Testis (tissue), 2 donors: ENCODE measurements at regions not wholly inside any gene's neighbourhood (a gene's known extent, or its start where the extent isn't known, plus 50 kb on each side); places are given as distances from the start of the nearest gene placed in this dataset.

ENCODE experiments used
- DNase-seq: peaks from one replicate; pipeline ENCODE4 v3.0.0-alpha.2; 2019
- H3K27ac ChIP-seq, 2 donors: fragments of 200-600 bp; sonication (generic); one replicate each; pipeline ENCODE4 v1.5.1; 2019
- H3K27me3 ChIP-seq: fragments of 200-600 bp; sonication (generic); one replicate; pipeline ENCODE4 v1.5.1; 2019
- H3K36me3 ChIP-seq: fragments of 200-600 bp; sonication (generic); one replicate; pipeline ENCODE4 v1.5.1; 2017; ENCODE audit warnings: low read depth; ENCODE audit errors: missing control alignments
- H3K4me1 ChIP-seq: fragments of 200-600 bp; sonication (generic); one replicate; pipeline ENCODE4 v1.5.1; 2019
- H3K4me3 ChIP-seq, 2 donors: fragments of 200-600 bp; sonication (generic); one replicate each; pipeline ENCODE4 v1.5.1; 2017 to 2019
- H3K9me3 ChIP-seq: fragments of 200-600 bp; sonication (generic); one replicate; pipeline ENCODE4 v1.5.1; 2017
- CTCF ChIP-seq, 3 experiments: fragments of 450-650 bp in 2 of 3; fragments of 200-600 bp in 1 of 3; sonication (generic) in 1 of 3; IDR thresholded peaks; one replicate each; pipeline ENCODE4 v1.5.1; 2016 to 2019; ENCODE audit warnings: antibody characterized with exemption in 3 of 3, mild to moderate bottlenecking in 2 of 3, moderate library complexity in 1 of 3
- POLR2A ChIP-seq: fragments of 450-650 bp; IDR thresholded peaks from one replicate; pipeline ENCODE4 v1.6.1; 2017; ENCODE audit warnings: antibody characterized with exemption, mild to moderate bottlenecking, moderate library complexity
- WGBS, 2 donors: methylation state at CpG; one replicate each; pipeline ENCODE4 v1.1.5; 2018; 5-methylcytosine and 5-hydroxymethylcytosine counted together
- intact Hi-C: fragments of 100-400 bp; cut with DNase I; formaldehyde crosslinking; loops from one replicate; pipeline ENCODE4 v1.15.1; 2023; ENCODE audit warnings: low total_unique reads

- Histone ChIP-seq H3K27me3 (no peaks in the 10 kb centered on the region), H3K4me3 (no peak overlapping the region), H3K36me3 (no peaks in the 10 kb centered on the region), H3K9me3 (no peaks in the 10 kb centered on the region), H3K4me1 (peaks cover 6% of the 10 kb centered on the region), H3K27ac (no peak overlapping the region)
- DNase-seq: no peak
- 84% methylated on average over 7 to 15 of the region's 15 CpGs for WGBS, 2 donors
- intact Hi-C loops: no loop called here
- no peak for TF ChIP-seq CTCF (IDR thresholded peaks at IDR 0.05)
- TF ChIP-seq POLR2A: no peak
These were observed 148.1 kb upstream of the C14orf180 start for GRCh38 chr14:104431351-104431928.

GRCh38 chr14:104431929-104432541 lies 147.5 kb upstream of the C14orf180 start:
- H3K9me3 ChIP-seq: no peaks in the 10 kb centered on the region
- no peaks in the 10 kb centered on the region for H3K36me3 ChIP-seq
- no peak for TF ChIP-seq CTCF (IDR thresholded peaks at IDR 0.05)
- H3K27ac ChIP-seq: no peak overlapping the region
- no peaks in the 10 kb centered on the region for H3K27me3 ChIP-seq
- intact Hi-C loops: no loop called here
- 77% methylated on average over 11 of the region's 11 CpGs; no CpG with 5 or more reads in 1 of the 2 donors for WGBS, 2 donors
- no peak for DNase-seq
- peaks cover 9% of the 10 kb centered on the region for H3K4me1 ChIP-seq
- no peak overlapping the region for H3K4me3 ChIP-seq

- Histone ChIP-seq H3K27me3 (no peaks in the 10 kb centered on the region), H3K4me1 (peaks cover 9% of the 10 kb centered on the region), H3K27ac (no peak overlapping the region), H3K36me3 (no peaks in the 10 kb centered on the region), H3K4me3 (no peak overlapping the region), H3K9me3 (no peaks in the 10 kb centered on the region)
- 88% methylated on average over 8 to 27 of the region's 27 CpGs for WGBS, 2 donors
- no peak for TF ChIP-seq POLR2A
- no peak for TF ChIP-seq CTCF (IDR thresholded peaks at IDR 0.05)
- intact Hi-C loops: no loop called here
- no peak for DNase-seq
These were observed 146.8 kb upstream of the C14orf180 start for GRCh38 chr14:104432611-104433231.

GRCh38 chr14:104433401-104434213 lies 146.0 kb upstream of the C14orf180 start:
- 94 to 100% methylated on average over 9 to 25 of the region's 29 CpGs for WGBS, 2 donors
- intact Hi-C loops: no loop called here
- H3K27ac ChIP-seq: no peak overlapping the region

More at GRCh38 chr14:104433401-104434213, 146.0 kb upstream of the C14orf180 start:
- peaks cover 9% of the 10 kb centered on the region for H3K4me1 ChIP-seq
- H3K27me3 ChIP-seq: no peaks in the 10 kb centered on the region
- no peak for DNase-seq
- no peak for TF ChIP-seq CTCF (IDR thresholded peaks at IDR 0.05)
- no peak for TF ChIP-seq POLR2A
- no peaks in the 10 kb centered on the region for H3K36me3 ChIP-seq
- H3K4me3 ChIP-seq: no peak overlapping the region
- H3K9me3 ChIP-seq: no peaks in the 10 kb centered on the region
